ENCODE measurements at regions not wholly inside any gene's neighbourhood (a gene's known extent, or its start where the extent isn't known, plus 50 kb on each side); places are given as distances from the start of the nearest gene placed in this dataset.
"Not testable (repeated sequence)": the region's sequence is repeated elsewhere in the genome, so short reads cannot be mapped to it uniquely, and the experiment has no call there.

DNA sequence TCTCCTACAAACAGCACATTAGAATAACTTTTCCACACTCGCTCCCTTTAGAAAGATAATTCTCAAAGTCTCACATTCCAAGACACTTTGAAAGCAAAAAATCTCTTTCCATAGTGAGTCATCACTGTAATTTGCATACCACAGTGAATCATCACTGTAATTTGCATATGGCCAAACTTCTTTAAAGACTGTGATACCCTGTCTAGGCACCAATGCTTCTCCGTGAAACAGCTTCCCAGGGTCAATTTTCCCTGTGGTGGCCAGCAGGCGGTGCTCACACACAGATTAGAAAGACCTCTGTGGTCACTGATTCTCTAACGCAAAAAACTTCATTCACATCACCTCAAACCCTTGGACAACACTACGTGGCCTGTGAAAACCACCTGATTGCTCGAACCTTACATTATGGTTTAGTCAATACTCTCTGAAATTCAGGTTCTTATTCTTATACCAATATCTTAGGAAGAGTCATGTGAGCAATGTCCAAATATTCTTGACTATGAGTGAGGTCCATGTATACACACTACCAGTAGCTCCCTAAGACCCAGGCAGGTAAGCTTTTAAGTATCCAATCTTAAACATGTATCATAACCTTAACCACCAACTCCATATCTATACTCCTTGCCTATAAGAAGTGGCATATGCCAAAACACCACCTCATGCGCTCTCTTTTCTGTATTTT lies 78.5 kb upstream of the PHACTR1 start:
- peak; percentile 71 for DNase-seq
- no peaks in the 10 kb centered on the region for H3K9me3 ChIP-seq
- H3K4me3 ChIP-seq, result no peak overlapping the region
- no peaks in the 10 kb centered on the region for H3K36me3 ChIP-seq (ENCODE audit: low read depth, missing control alignments)
- WGBS, 2 donors, result 35 to 41% methylated on average over 7 of the region's 7 CpGs
- no peak for TF ChIP-seq POLR2A (IDR thresholded peaks at IDR 0.05)
- TF ChIP-seq, protein P1, sequence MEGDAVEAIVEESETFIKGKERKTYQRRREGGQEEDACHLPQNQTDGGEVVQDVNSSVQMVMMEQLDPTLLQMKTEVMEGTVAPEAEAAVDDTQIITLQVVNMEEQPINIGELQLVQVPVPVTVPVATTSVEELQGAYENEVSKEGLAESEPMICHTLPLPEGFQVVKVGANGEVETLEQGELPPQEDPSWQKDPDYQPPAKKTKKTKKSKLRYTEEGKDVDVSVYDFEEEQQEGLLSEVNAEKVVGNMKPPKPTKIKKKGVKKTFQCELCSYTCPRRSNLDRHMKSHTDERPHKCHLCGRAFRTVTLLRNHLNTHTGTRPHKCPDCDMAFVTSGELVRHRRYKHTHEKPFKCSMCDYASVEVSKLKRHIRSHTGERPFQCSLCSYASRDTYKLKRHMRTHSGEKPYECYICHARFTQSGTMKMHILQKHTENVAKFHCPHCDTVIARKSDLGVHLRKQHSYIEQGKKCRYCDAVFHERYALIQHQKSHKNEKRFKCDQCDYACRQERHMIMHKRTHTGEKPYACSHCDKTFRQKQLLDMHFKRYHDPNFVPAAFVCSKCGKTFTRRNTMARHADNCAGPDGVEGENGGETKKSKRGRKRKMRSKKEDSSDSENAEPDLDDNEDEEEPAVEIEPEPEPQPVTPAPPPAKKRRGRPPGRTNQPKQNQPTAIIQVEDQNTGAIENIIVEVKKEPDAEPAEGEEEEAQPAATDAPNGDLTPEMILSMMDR (IDR thresholded peaks at IDR 0.05), result peak; percentile 54 to 60 (median 54)
- H3K4me1 ChIP-seq, result no peaks in the 10 kb centered on the region
- H3K27me3 ChIP-seq, result no peaks in the 10 kb centered on the region
- intact Hi-C loops (cut with DNase I; ENCODE audit: low total_unique reads), result no loop called here
- H3K27ac ChIP-seq, result no peak overlapping the region

DNA sequence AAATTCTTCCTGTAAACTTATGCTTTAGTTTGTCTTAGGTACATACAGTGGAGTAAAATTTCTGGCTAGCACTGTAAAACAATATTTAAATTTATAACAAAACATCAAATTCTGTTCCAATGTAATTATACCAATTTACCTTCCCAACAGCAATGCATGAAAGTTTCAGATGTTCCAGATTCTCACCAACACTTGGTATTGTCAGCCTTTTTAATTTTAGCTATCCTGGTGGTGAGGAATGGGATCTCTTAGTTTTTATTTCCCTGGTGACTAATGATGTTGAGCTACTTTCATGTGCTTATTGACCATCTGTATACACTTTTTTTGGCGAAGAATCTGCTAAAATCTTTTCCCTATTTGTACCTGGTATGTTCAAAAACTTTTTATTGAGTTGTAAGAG lies 76.1 kb upstream of the PHACTR1 start:
- TF ChIP-seq, protein P1 (IDR thresholded peaks at IDR 0.05), result no peak
- TF ChIP-seq POLR2A (IDR thresholded peaks at IDR 0.05), result no peak
- DNase-seq, result no peak
- no peaks in the 10 kb centered on the region for H3K4me1 ChIP-seq
- no peaks in the 10 kb centered on the region for H3K9me3 ChIP-seq
- no peaks in the 10 kb centered on the region for H3K27me3 ChIP-seq
- no peaks in the 10 kb centered on the region for H3K36me3 ChIP-seq (ENCODE audit: low read depth, missing control alignments)
- no peak overlapping the region for H3K4me3 ChIP-seq
- 93 to 100% methylated on average over 1 of the region's 1 CpG for WGBS, 2 donors
- intact Hi-C loops (cut with DNase I; ENCODE audit: low total_unique reads), result no loop called here
- no peak overlapping the region for H3K27ac ChIP-seq

DNA sequence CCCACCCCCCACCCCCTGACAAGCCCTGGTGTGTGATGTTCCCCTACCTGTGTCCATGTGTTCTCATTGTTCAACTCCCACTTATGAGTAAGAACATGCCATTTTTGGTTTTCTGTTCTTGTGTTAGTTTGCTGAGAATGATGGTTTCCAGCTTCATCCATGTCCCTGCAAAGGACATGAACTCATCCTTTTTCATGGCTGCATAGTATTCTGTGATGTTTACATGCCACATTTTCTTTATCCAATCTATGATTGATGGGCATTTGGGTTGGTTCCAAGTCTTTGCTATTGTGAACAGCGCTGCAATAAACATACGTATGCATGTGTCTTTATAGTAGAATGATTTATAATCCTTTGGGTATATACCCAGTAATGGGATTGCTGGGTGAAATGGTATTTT lies 74.8 kb upstream of the PHACTR1 start:
- H3K27me3 ChIP-seq; H3K9me3 ChIP-seq; H3K36me3 ChIP-seq (ENCODE audit: low read depth, missing control alignments); H3K27ac ChIP-seq; DNase-seq; H3K4me1 ChIP-seq; H3K4me3 ChIP-seq; intact Hi-C loops (cut with DNase I; ENCODE audit: low total_unique reads): not testable (repeated sequence)
- WGBS, 2 donors, result 90 to 99% methylated on average over 2 of the region's 2 CpGs

DNA sequence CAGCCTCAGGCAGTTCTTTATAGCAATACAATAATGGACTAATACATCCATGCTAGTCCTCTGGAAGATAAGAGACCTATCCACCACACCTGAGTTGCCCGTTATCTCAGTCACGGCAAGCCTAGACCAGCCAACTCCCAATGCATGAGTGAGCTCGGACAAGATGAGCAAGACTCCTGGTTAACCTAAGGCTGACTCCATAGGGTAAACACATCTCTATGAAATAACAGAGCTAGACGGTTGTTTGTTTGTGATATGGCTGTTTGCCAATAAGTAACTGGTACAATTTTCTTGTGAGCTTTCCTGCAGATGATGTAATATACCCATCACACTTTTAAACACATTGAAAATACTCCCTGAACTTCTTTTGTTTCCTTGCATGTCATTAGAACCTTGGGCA lies 70.6 kb upstream of the PHACTR1 start:
- no peaks in the 10 kb centered on the region for H3K9me3 ChIP-seq
- TF ChIP-seq, protein P1 (IDR thresholded peaks at IDR 0.05), result no peak
- TF ChIP-seq POLR2A (IDR thresholded peaks at IDR 0.05), result no peak
- H3K36me3 ChIP-seq (ENCODE audit: low read depth, missing control alignments), result no peaks in the 10 kb centered on the region
- no peaks in the 10 kb centered on the region for H3K4me1 ChIP-seq
- H3K27me3 ChIP-seq, result no peaks in the 10 kb centered on the region
- no peak overlapping the region for H3K4me3 ChIP-seq
- no peak overlapping the region for H3K27ac ChIP-seq
- DNase-seq, result no peak
- WGBS, 2 donors, result 81 to 82% methylated on average over 4 of the region's 4 CpGs
- intact Hi-C loops (cut with DNase I; ENCODE audit: low total_unique reads), result no loop called here

DNA sequence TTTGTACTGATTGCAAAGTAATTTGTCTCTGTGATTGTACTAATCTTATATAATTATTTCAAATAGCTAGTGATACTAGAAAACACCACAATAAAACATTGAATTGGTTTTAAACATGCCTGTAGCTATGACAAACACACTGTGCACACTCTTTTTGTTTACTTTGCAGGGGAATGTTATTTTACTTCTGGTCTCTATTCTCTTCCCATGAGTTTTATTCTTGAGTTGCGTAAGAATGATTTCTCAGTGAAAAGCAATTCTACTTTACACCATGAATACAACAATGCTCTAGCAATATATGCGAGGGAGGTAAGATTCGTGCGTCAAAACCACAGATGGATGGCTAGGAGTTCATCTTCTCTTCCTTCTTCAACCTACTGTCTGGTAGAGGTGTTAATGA lies 68.4 kb upstream of the PHACTR1 start:
- Histone ChIP-seq H3K9me3 (no peaks in the 10 kb centered on the region), H3K4me3 (no peak overlapping the region), H3K27me3 (no peaks in the 10 kb centered on the region), H3K36me3 (ENCODE audit: low read depth, missing control alignments) (no peaks in the 10 kb centered on the region), H3K4me1 (no peaks in the 10 kb centered on the region), H3K27ac (no peak overlapping the region)
- intact Hi-C loops (cut with DNase I; ENCODE audit: low total_unique reads), result no loop called here
- no peak for DNase-seq
- TF ChIP-seq POLR2A (IDR thresholded peaks at IDR 0.05), result no peak
- TF ChIP-seq, protein P1 (IDR thresholded peaks at IDR 0.05), result no peak
- WGBS, 2 donors, result 90 to 93% methylated on average over 4 of the region's 4 CpGs

Measured in testis (tissue), 2 donors.